ENCODE measurements at regions not wholly inside any gene's neighbourhood (a gene's known extent, or its start where the extent isn't known, plus 50 kb on each side); places are given as distances from the start of the nearest gene placed in this dataset.
A peak's percentile ranks its signal among the peaks of the same experiment; 100 is the strongest.

DNA sequence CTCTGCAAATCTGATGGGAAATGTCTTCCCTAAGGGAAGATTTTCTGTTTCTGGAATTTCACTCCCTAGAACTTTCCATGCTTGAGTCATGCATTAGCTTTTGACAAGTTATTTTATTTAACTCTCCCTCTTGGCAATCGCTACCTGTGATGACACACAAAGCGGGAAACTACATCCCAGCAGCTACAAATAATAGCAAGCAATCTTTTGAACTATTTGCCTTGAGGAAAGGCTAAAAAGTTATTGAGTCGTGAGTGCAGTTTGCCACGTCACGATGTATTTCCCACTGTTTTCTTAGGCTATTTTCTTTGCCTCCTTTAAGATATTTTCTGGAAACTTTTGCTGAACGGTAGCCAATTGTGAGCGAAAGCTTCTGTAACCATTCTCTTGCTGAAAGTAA is 353.3 kb upstream of the HTR2A start:
- H3K9me3 ChIP-seq (ENCODE audit: control insufficient read depth, low read length), result no peaks in the 10 kb centered on the region
- WGBS, result 54% methylated on average over 7 of the region's 7 CpGs
- no peaks in the 10 kb centered on the region for H3K27me3 ChIP-seq (ENCODE audit: control insufficient read depth, insufficient read depth)
- intact Hi-C loops (cut with DNase I), result no loop called here
- ATAC-seq, result no peak
- no peak overlapping the region for H3K27ac ChIP-seq (ENCODE audit: low read length)
- no peak overlapping the region for H3K4me3 ChIP-seq (ENCODE audit: low read length)
- H3K4me1 ChIP-seq (ENCODE audit: control insufficient read depth, insufficient read depth, low read length), result no peaks in the 10 kb centered on the region
- no peak for DNase-seq

DNA sequence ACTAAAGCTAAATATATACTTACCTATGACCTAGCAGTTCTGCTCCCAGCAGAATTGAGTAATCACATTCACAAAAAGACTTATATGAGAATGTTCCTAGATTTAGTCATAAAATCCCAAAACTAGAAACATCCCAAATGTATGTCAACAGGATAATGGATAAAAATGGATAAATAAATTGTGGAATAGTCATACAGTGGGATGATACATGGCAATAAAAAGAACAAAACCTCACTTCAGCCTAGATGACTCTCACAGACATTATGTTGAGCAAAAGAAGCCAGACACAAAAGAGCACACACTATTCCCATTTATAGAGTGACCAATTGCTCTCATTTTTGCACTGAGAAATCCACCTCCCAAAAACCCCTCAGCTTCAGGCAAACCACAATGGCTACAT is 352.4 kb upstream of the HTR2A start:
- intact Hi-C loops (cut with DNase I), result no loop called here
- DNase-seq, result no peak
- Histone ChIP-seq H3K4me1 (ENCODE audit: control insufficient read depth, insufficient read depth, low read length) (no peaks in the 10 kb centered on the region), H3K27me3 (ENCODE audit: control insufficient read depth, insufficient read depth) (no peaks in the 10 kb centered on the region), H3K4me3 (ENCODE audit: low read length) (no peak overlapping the region), H3K27ac (ENCODE audit: low read length) (no peak overlapping the region), H3K9me3 (ENCODE audit: control insufficient read depth, low read length) (no peaks in the 10 kb centered on the region)
- no peak for ATAC-seq

- ATAC-seq (no peak), DNase-seq (no peak)
- H3K27ac ChIP-seq (ENCODE audit: low read length), result no peak overlapping the region
- H3K27me3 ChIP-seq (ENCODE audit: control insufficient read depth, insufficient read depth), result no peaks in the 10 kb centered on the region
- H3K4me1 ChIP-seq (ENCODE audit: control insufficient read depth, insufficient read depth, low read length), result no peaks in the 10 kb centered on the region
- WGBS, result 86% methylated on average over 7 of the region's 7 CpGs
- no peaks in the 10 kb centered on the region for H3K9me3 ChIP-seq (ENCODE audit: control insufficient read depth, low read length)
- intact Hi-C loops (cut with DNase I), result no loop called here
- no peak overlapping the region for H3K4me3 ChIP-seq (ENCODE audit: low read length)
Measured at GRCh38 chr13:47241446-47241845, 344.6 kb upstream of the HTR2A start.

- DNase-seq (no peak), ATAC-seq (no peak)
- Histone ChIP-seq H3K9me3 (ENCODE audit: control insufficient read depth, low read length) (no peaks in the 10 kb centered on the region), H3K4me1 (ENCODE audit: control insufficient read depth, insufficient read depth, low read length) (no peaks in the 10 kb centered on the region), H3K27me3 (ENCODE audit: control insufficient read depth, insufficient read depth) (no peaks in the 10 kb centered on the region), H3K27ac (ENCODE audit: low read length) (no peak overlapping the region), H3K4me3 (ENCODE audit: low read length) (no peak overlapping the region)
- WGBS, result 88% methylated on average over 3 of the region's 3 CpGs
- intact Hi-C loops (cut with DNase I), result no loop called here
Measured at GRCh38 chr13:47239025-47239424, 342.2 kb upstream of the HTR2A start.

DNA sequence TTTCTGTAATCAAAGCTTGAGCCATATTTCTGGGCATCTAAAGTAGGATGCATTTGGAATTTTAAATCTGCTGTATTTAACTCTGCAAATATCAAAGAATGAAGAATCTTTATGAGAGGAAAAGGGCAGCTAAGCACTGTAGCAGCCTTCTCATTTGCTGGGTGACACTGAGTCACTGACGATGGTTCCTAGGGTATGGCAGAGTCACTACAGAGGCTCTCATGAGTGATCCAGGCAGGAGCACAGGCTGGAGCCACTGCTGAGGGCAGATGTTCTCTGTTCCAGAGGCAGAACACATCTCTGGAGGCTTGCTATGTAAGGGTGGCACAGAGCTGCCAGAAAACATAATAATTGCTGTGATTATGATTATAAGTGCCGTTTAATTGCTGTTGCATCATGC is 340.7 kb upstream of the HTR2A start:
- Histone ChIP-seq H3K27me3 (ENCODE audit: control insufficient read depth, insufficient read depth) (no peaks in the 10 kb centered on the region), H3K9me3 (ENCODE audit: control insufficient read depth, low read length) (no peaks in the 10 kb centered on the region), H3K4me1 (ENCODE audit: control insufficient read depth, insufficient read depth, low read length) (no peaks in the 10 kb centered on the region), H3K4me3 (ENCODE audit: low read length) (no peak overlapping the region), H3K27ac (ENCODE audit: low read length) (no peak overlapping the region)
- no peak for DNase-seq
- ATAC-seq, result no peak
- intact Hi-C loops (cut with DNase I), result no loop called here
- WGBS, result 58% methylated on average over 2 of the region's 2 CpGs

- H3K4me1 ChIP-seq (ENCODE audit: control insufficient read depth, insufficient read depth, low read length), result no peaks in the 10 kb centered on the region
- intact Hi-C loops (cut with DNase I), result no loop called here
- no peaks in the 10 kb centered on the region for H3K9me3 ChIP-seq (ENCODE audit: control insufficient read depth, low read length)
- peak; percentile 20 to 47 (median 23) for DNase-seq
- no peaks in the 10 kb centered on the region for H3K27me3 ChIP-seq (ENCODE audit: control insufficient read depth, insufficient read depth)
- H3K4me3 ChIP-seq (ENCODE audit: low read length), result no peak overlapping the region
- WGBS, result 51% methylated on average over 1 of the region's 1 CpG
- no peak overlapping the region for H3K27ac ChIP-seq (ENCODE audit: low read length)
- peak in 1 of 2 donors; percentile 65 for ATAC-seq
Measured at GRCh38 chr13:47233734-47234133, 336.9 kb upstream of the HTR2A start.

- no peaks in the 10 kb centered on the region for H3K9me3 ChIP-seq (ENCODE audit: control insufficient read depth, low read length)
- ATAC-seq, result no peak
- WGBS, result 85% methylated on average over 4 of the region's 4 CpGs
Measured at GRCh38 chr13:47232516-47232915, 335.7 kb upstream of the HTR2A start.

DNA sequence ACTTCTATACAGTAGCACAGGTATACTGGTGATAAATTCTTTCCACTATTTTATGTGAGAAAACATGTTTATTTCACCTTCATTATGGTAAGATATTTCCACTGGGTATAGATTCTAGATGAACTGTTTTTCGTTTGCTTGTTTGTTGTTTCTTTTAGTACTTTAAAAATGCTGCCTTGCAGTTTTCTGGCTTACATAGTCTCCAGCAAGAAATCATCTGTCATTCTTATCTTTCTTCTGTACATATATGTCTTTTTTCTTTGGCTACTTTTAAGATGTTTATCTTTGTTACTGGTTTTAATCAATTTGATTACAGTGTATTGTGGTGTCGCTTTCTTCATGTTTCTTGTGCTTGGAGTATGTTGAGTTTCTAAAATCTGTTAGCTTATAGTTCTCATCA is 333.3 kb upstream of the HTR2A start:
- no peaks in the 10 kb centered on the region for H3K4me1 ChIP-seq (ENCODE audit: control insufficient read depth, insufficient read depth, low read length)
- WGBS, result 74% methylated on average over 2 of the region's 2 CpGs
- no peak for DNase-seq
- H3K4me3 ChIP-seq (ENCODE audit: low read length), result no peak overlapping the region
- no peak overlapping the region for H3K27ac ChIP-seq (ENCODE audit: low read length)
- intact Hi-C loops (cut with DNase I), result no loop called here
- no peak for ATAC-seq
- H3K27me3 ChIP-seq (ENCODE audit: control insufficient read depth, insufficient read depth), result no peaks in the 10 kb centered on the region
- H3K9me3 ChIP-seq (ENCODE audit: control insufficient read depth, low read length), result no peaks in the 10 kb centered on the region

More at GRCh38 chr13:47232516-47232915, 335.7 kb upstream of the HTR2A start:
- Histone ChIP-seq H3K27me3 (ENCODE audit: control insufficient read depth, insufficient read depth) (no peaks in the 10 kb centered on the region), H3K27ac (ENCODE audit: low read length) (no peak overlapping the region), H3K4me3 (ENCODE audit: low read length) (no peak overlapping the region), H3K4me1 (ENCODE audit: control insufficient read depth, insufficient read depth, low read length) (no peaks in the 10 kb centered on the region)
- intact Hi-C loops (cut with DNase I), result no loop called here
- DNase-seq, result no peak

DNA sequence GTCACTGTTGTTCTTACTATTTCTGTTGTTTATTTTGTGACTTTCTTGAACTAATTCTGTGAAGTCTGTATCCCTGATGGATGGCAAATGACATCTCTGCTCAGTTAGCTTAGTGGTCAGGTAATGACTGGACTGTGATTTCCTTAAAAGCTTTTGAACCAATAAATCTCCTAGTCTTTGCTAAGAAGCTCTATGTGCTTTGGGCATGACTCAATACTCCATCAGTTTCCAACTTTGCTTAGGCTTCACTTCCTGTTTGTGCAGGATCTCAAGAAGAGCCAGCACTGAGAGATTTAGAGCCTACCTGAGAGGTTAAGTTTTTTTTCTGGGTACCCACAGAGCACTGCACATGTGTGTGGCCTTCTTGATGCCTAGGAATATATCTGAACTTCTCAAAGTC is 329.7 kb upstream of the HTR2A start:
- H3K9me3 ChIP-seq (ENCODE audit: control insufficient read depth, low read length), result no peaks in the 10 kb centered on the region
- no peaks in the 10 kb centered on the region for H3K27me3 ChIP-seq (ENCODE audit: control insufficient read depth, insufficient read depth)
- intact Hi-C loops (cut with DNase I), result no loop called here
- no peaks in the 10 kb centered on the region for H3K4me1 ChIP-seq (ENCODE audit: control insufficient read depth, insufficient read depth, low read length)
- H3K4me3 ChIP-seq (ENCODE audit: low read length), result no peak overlapping the region
- H3K27ac ChIP-seq (ENCODE audit: low read length), result no peak overlapping the region
- no peak for ATAC-seq
- no peak for DNase-seq

GRCh38 chr13:47220453-47221140 is 323.7 kb upstream of the HTR2A start:
- no peaks in the 10 kb centered on the region for H3K4me1 ChIP-seq (ENCODE audit: control insufficient read depth, insufficient read depth, low read length)
- no peaks in the 10 kb centered on the region for H3K9me3 ChIP-seq (ENCODE audit: control insufficient read depth, low read length)
- DNase-seq, result no peak
- no peak overlapping the region for H3K4me3 ChIP-seq (ENCODE audit: low read length)
- 62% methylated on average over 3 of the region's 3 CpGs for WGBS
- ATAC-seq, result no peak
- no peaks in the 10 kb centered on the region for H3K27me3 ChIP-seq (ENCODE audit: control insufficient read depth, insufficient read depth)
- intact Hi-C loops (cut with DNase I), result no loop called here
- H3K27ac ChIP-seq (ENCODE audit: low read length), result no peak overlapping the region

DNA sequence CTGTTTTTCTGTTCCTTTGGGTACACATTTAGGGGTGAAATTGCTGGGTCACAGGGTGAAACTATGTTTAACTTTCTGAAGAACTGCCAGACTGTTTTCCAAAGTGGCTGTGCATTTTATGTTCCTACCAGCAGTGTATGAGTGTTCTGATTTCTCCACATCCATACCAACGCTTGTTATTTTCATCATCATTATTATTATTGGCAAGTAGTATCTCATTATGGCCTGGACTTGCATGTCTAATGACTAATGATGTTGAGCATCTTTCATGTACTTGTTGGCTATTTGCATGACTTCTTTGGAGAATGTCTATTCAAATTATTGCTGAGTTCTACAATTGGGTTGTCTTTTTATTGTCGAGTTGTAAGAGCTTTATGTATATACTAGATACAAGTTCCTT is 321.8 kb upstream of the HTR2A start:
- Histone ChIP-seq H3K9me3 (ENCODE audit: control insufficient read depth, low read length) (no peaks in the 10 kb centered on the region), H3K4me1 (ENCODE audit: control insufficient read depth, insufficient read depth, low read length) (no peaks in the 10 kb centered on the region), H3K27me3 (ENCODE audit: control insufficient read depth, insufficient read depth) (no peaks in the 10 kb centered on the region), H3K27ac (ENCODE audit: low read length) (no peak overlapping the region), H3K4me3 (ENCODE audit: low read length) (no peak overlapping the region)
- DNase-seq (no peak), ATAC-seq (no peak)
- WGBS, result 84% methylated on average over 2 of the region's 2 CpGs
- intact Hi-C loops (cut with DNase I), result no loop called here

DNA sequence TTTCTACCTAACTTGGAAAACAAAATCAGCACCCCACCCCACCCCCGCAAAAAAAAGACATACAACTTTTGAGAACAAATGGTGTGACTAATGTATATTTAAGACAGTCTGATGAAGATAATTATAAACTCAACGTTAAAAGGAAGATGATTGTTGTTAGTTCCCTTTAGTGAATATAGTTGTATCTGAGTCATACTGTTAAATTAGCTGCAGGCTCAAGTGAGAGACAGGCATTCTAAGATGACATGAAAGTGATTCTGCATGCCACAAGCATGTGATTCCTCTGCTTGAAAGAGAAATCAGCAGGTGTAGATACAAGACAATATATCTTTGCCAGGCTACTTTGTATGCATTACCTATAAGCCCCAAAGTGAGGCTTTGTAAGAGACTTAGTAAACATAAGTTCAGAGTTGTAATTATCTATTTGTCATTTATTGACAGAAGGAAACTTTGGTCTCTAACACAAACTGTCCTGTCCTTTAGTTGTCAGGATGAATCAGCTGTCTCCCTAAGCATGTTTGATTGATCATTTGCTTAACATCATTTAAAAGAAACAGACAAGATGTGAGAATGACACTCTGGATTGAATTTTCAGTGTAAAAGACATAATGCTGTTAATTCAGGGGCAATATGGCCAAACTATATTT is 319.4 kb upstream of the HTR2A start:
- no peak for ATAC-seq
- intact Hi-C loops (cut with DNase I), result no loop called here
- H3K27me3 ChIP-seq (ENCODE audit: control insufficient read depth, insufficient read depth), result no peaks in the 10 kb centered on the region

More for the DNA sequence above, 319.4 kb upstream of the HTR2A start:
- H3K27ac ChIP-seq (ENCODE audit: low read length), result no peak overlapping the region
- no peaks in the 10 kb centered on the region for H3K9me3 ChIP-seq (ENCODE audit: control insufficient read depth, low read length)
- H3K4me3 ChIP-seq (ENCODE audit: low read length), result no peak overlapping the region
- H3K4me1 ChIP-seq (ENCODE audit: control insufficient read depth, insufficient read depth, low read length), result no peaks in the 10 kb centered on the region
- 53% methylated on average over 2 of the region's 2 CpGs for WGBS
- no peak for DNase-seq

Measured in right cardiac atrium (tissue), 5 donors.